Retina (tissue), 1 donor: ENCODE measurements at regions not wholly inside any gene's neighbourhood (a gene's known extent, or its start where the extent isn't known, plus 50 kb on each side); places are given as distances from the start of the nearest gene placed in this dataset.

Experiments
- DNase-seq: peaks from one replicate; pipeline ENCODE4 v3.0.0-alpha.2; 2016

- no peak for DNase-seq
Measured at GRCh38 chr5:125720348-125720685, 702.9 kb upstream of the GRAMD2B start.

- DNase-seq = no peak
Measured at GRCh38 chr5:125720721-125721120, 702.5 kb upstream of the GRAMD2B start.

- no peak for DNase-seq
Measured at GRCh38 chr5:125722550-125722949, 700.7 kb upstream of the GRAMD2B start.

GRCh38 chr5:125725691-125726090 is 697.5 kb upstream of the GRAMD2B start:
- DNase-seq = no peak

GRCh38 chr5:125743939-125744338 is 679.3 kb upstream of the GRAMD2B start:
- DNase-seq = no peak

GRCh38 chr5:125746917-125747316 is 676.3 kb upstream of the GRAMD2B start:
- DNase-seq = no peak

GRCh38 chr5:125750147-125750860 is 672.9 kb upstream of the GRAMD2B start:
- no peak for DNase-seq

- no peak for DNase-seq
Measured at GRCh38 chr5:125750861-125751186, 672.4 kb upstream of the GRAMD2B start.

GRCh38 chr5:125756456-125756855 is 666.8 kb upstream of the GRAMD2B start:
- DNase-seq = no peak

GRCh38 chr5:125766706-125767105 is 656.5 kb upstream of the GRAMD2B start:
- DNase-seq = no peak

GRCh38 chr5:125775896-125776295 is 647.3 kb upstream of the GRAMD2B start:
- no peak for DNase-seq

- DNase-seq = no peak
Measured at GRCh38 chr5:125776656-125777139, 646.5 kb upstream of the GRAMD2B start.

- DNase-seq = no peak
Measured at GRCh38 chr5:125778791-125779190, 644.4 kb upstream of the GRAMD2B start.

GRCh38 chr5:125785407-125785806 is 637.8 kb upstream of the GRAMD2B start:
- DNase-seq = no peak

GRCh38 chr5:125786021-125786420 is 637.2 kb upstream of the GRAMD2B start:
- DNase-seq = no peak

- no peak for DNase-seq
Measured at GRCh38 chr5:125793470-125793869, 629.7 kb upstream of the GRAMD2B start.

GRCh38 chr5:125794922-125795321 is 628.3 kb upstream of the GRAMD2B start:
- DNase-seq = no peak

- no peak for DNase-seq
Measured at GRCh38 chr5:125798307-125798706, 624.9 kb upstream of the GRAMD2B start.

- DNase-seq = no peak
Measured at GRCh38 chr5:125812651-125813050, 610.6 kb upstream of the GRAMD2B start.

- no peak for DNase-seq
Measured at GRCh38 chr5:125813221-125813974, 609.8 kb upstream of the GRAMD2B start.

GRCh38 chr5:125814119-125814518 is 609.1 kb upstream of the GRAMD2B start:
- no peak for DNase-seq

- no peak for DNase-seq
Measured at GRCh38 chr5:125823572-125823971, 599.6 kb upstream of the GRAMD2B start.

GRCh38 chr5:125826214-125826613 is 597.0 kb upstream of the GRAMD2B start:
- no peak for DNase-seq

- no peak for DNase-seq
Measured at GRCh38 chr5:125829349-125829748, 593.9 kb upstream of the GRAMD2B start.

GRCh38 chr5:125833398-125833797 is 589.8 kb upstream of the GRAMD2B start:
- DNase-seq = no peak
